ENCODE measurements at regions not wholly inside any gene's neighbourhood (a gene's known extent, or its start where the extent isn't known, plus 50 kb on each side); places are given as distances from the start of the nearest gene placed in this dataset.

DNA sequence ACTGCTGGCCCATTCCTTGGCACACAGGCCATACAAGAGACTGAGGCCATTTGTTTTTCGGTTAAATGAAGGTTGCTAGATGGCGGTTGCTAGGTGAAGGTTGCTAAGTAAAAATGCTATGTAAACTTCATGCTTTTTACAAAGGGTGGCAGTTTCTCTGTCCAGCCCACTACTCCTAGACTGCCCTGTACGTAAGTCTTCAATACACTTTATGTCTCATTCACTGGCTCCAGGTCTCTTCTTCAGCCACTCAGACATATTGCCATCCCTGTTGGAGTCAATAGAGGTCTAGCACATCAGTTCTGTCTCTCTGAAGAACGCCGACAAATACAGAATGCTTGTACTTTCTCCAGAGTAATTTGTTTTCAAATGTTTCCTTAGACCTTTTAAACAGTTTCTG is 370.9 kb upstream of the RND3 start:
- Histone ChIP-seq H2BK120ac (ENCODE audit: low read depth, low read length, poor library complexity, severe bottlenecking) (peak overlapping the region; percentile 58), H3K9me3 (ENCODE audit: control insufficient read depth, low read depth, low read length) (no peaks in the 10 kb centered on the region), H2AFZ (ENCODE audit: low read length) (no peak overlapping the region), H4K5ac (ENCODE audit: insufficient read length, low read depth, low read length) (no peak overlapping the region), H3K4ac (ENCODE audit: low read depth, low read length) (no peak overlapping the region), H2BK15ac (ENCODE audit: low read depth, low read length) (no peak overlapping the region), H3K79me2 (ENCODE audit: insufficient read depth, low read length) (no peaks in the 10 kb centered on the region), H3K4me1 (ENCODE audit: insufficient read depth, low read length) (peaks cover 5% of the 10 kb centered on the region; the same call in 1 of the 2 replicates), H3T11ph (ENCODE audit: low read length) (no peak overlapping the region), H2AK5ac (ENCODE audit: insufficient read length, low read length) (no peak overlapping the region), H3K27ac (ENCODE audit: insufficient read length, low read depth, low read length) (no peak overlapping the region), H2BK5ac (ENCODE audit: insufficient read length, low read length) (no peak overlapping the region), H2BK20ac (ENCODE audit: low read depth, low read length, poor library complexity, severe bottlenecking) (no peak overlapping the region), H3K9ac (ENCODE audit: extremely low read depth, insufficient read length, low read length) (no peak overlapping the region), H3K56ac (ENCODE audit: insufficient read length, low read depth, low read length) (no peak overlapping the region), H4K8ac (replicated peaks; ENCODE audit: insufficient read length, low read depth, low read length) (no peak overlapping the region), H4K20me1 (ENCODE audit: control insufficient read depth, insufficient read depth, insufficient read length) (no peaks in the 10 kb centered on the region), H3K4me2 (ENCODE audit: insufficient read depth, insufficient read length, low read length) (no peak overlapping the region), H3K14ac (ENCODE audit: insufficient read depth, low read length) (no peak overlapping the region), H4K91ac (ENCODE audit: insufficient read length, low read depth, low read length) (no peak overlapping the region), H3K23ac (ENCODE audit: insufficient read length, low read depth, low read length) (no peak overlapping the region), H3K27me3 (ENCODE audit: insufficient read depth, low read length) (no peaks in the 10 kb centered on the region), H3K79me1 (ENCODE audit: insufficient read depth, low read depth, low read length, poor library complexity, severe bottlenecking) (no peaks in the 10 kb centered on the region), H2BK12ac (ENCODE audit: insufficient read length, low read depth, low read length) (no peak overlapping the region), H3K18ac (ENCODE audit: insufficient read length, low read depth, low read length) (no peak overlapping the region), H3K23me2 (ENCODE audit: insufficient read length, low read depth, low read length, poor library complexity, severe bottlenecking) (no peaks in the 10 kb centered on the region)
- H3K4me1 Mint-ChIP-seq, result peaks cover 30 to 31% of the 10 kb centered on the region in 2 experiments
- no peaks in the 10 kb centered on the region for H3K27me3 Mint-ChIP-seq (ENCODE audit: low read depth)
- H3K36me3 Mint-ChIP-seq (ENCODE audit: insufficient read depth in 1 of 3, low read depth in 3 of 3), result peaks cover 12 to 27% (median 25%) of the 10 kb centered on the region in 3 experiments
- 0 out of 7 replicates have a peak overlapping the region, but pooled peaks of 1 of the 3 experiments have one; percentile 56 for H3K27ac Mint-ChIP-seq
- H3K9me3 Mint-ChIP-seq, result peaks cover 16 to 42% of the 10 kb centered on the region in 2 experiments
- WGBS (ENCODE audit: extremely low coverage, insufficient read length, low lambda C conversion rate), result no CpG with 5 or more reads among the region's 5 CpGs
- DNase-seq, result no peak
- TF ChIP-seq, protein P1, sequence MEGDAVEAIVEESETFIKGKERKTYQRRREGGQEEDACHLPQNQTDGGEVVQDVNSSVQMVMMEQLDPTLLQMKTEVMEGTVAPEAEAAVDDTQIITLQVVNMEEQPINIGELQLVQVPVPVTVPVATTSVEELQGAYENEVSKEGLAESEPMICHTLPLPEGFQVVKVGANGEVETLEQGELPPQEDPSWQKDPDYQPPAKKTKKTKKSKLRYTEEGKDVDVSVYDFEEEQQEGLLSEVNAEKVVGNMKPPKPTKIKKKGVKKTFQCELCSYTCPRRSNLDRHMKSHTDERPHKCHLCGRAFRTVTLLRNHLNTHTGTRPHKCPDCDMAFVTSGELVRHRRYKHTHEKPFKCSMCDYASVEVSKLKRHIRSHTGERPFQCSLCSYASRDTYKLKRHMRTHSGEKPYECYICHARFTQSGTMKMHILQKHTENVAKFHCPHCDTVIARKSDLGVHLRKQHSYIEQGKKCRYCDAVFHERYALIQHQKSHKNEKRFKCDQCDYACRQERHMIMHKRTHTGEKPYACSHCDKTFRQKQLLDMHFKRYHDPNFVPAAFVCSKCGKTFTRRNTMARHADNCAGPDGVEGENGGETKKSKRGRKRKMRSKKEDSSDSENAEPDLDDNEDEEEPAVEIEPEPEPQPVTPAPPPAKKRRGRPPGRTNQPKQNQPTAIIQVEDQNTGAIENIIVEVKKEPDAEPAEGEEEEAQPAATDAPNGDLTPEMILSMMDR (conservative IDR thresholded peaks at IDR 0.05), result no peak
- H3K4me3 Mint-ChIP-seq, result no peak overlapping the region

All from H9 (cell line).